ENCODE measurements at regions not wholly inside any gene's neighbourhood (a gene's known extent, or its start where the extent isn't known, plus 50 kb on each side); places are given as distances from the start of the nearest gene placed in this dataset.

DNA sequence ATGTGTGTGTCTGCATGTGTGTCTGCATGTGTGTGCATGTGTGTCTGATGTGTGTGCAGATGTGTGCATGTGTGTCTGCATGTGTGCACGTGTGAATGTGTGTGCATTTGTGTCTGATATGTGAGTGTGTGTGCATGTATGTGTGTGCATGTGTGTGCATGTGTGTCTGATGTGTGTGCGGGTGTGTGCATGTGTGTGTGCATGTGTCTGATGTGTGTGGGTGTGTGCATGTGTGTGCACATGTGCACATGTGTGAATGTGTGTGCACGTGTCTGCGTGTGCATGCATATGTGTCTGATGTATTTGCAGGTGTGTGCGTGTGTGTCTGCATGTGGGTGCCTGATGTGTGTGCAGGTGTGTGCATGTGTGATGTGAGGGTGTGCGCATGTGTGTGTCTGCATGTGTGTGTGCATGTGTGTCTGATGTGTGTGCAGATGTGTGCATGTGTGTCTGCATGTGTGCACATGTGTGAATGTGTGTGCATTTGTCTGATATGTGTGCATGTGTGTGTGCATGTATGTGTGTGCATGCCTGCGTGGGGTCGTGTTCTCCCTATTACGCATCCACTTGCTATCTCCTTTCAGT lies 470.1 kb upstream of the HS6ST1 start (continued):
- TF ChIP-seq, protein P1, sequence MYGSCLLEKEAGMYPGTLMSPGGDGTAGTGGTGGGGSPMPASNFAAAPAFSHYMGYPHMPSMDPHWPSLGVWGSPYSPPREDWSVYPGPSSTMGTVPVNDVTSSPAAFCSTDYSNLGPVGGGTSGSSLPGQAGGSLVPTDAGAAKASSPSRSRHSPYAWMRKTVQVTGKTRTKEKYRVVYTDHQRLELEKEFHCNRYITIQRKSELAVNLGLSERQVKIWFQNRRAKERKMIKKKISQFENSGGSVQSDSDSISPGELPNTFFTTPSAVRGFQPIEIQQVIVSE (CRISPR knock-in tag; IDR thresholded peaks at IDR 0.05; ENCODE audit: borderline replicate concordance) = no peak
- TF ChIP-seq GABPB1 (CRISPR knock-in tag; IDR thresholded peaks at IDR 0.05) (no peak), CREB1 (CRISPR knock-in tag; IDR thresholded peaks at IDR 0.05) (no peak), SP1 (CRISPR knock-in tag; conservative IDR thresholded peaks at IDR 0.05) (no peak), ZNF671 (CRISPR knock-in tag; IDR thresholded peaks at IDR 0.05) (no peak)
- TF ChIP-seq, protein P2, sequence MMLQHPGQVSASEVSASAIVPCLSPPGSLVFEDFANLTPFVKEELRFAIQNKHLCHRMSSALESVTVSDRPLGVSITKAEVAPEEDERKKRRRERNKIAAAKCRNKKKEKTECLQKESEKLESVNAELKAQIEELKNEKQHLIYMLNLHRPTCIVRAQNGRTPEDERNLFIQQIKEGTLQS (CRISPR knock-in tag; conservative IDR thresholded peaks at IDR 0.05) = no peak
- TF ChIP-seq, protein P3, sequence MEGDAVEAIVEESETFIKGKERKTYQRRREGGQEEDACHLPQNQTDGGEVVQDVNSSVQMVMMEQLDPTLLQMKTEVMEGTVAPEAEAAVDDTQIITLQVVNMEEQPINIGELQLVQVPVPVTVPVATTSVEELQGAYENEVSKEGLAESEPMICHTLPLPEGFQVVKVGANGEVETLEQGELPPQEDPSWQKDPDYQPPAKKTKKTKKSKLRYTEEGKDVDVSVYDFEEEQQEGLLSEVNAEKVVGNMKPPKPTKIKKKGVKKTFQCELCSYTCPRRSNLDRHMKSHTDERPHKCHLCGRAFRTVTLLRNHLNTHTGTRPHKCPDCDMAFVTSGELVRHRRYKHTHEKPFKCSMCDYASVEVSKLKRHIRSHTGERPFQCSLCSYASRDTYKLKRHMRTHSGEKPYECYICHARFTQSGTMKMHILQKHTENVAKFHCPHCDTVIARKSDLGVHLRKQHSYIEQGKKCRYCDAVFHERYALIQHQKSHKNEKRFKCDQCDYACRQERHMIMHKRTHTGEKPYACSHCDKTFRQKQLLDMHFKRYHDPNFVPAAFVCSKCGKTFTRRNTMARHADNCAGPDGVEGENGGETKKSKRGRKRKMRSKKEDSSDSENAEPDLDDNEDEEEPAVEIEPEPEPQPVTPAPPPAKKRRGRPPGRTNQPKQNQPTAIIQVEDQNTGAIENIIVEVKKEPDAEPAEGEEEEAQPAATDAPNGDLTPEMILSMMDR (IDR thresholded peaks at IDR 0.05) = no peak
- TF ChIP-seq, protein P4, sequence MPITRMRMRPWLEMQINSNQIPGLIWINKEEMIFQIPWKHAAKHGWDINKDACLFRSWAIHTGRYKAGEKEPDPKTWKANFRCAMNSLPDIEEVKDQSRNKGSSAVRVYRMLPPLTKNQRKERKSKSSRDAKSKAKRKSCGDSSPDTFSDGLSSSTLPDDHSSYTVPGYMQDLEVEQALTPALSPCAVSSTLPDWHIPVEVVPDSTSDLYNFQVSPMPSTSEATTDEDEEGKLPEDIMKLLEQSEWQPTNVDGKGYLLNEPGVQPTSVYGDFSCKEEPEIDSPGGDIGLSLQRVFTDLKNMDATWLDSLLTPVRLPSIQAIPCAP (CRISPR knock-in tag; IDR thresholded peaks at IDR 0.05) = no peak

DNA sequence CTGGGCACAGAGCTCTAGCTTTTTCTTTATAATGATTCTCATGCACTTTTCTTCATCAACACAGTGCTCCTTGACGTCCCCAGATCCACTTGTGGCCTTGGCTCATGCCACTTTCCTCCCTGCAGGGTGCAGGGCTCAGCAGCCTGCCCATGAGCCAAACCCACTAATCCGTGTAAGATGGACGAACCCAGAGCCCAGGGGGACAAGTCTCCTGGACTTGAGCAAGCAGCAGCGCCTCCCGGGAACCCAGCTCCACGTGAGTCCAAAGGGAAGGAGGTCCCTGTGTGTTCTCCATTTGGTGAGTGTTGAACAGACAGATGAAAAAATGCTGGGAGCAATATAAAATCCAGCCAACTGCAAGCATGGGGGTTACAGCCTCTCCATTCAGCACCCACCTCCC lies 470.6 kb upstream of the HS6ST1 start:
- ChIA-PET POLR2A (no interaction called here), CTCF (no interaction called here)
- no peak for DNase-seq (ENCODE audit: low spot score)
- no peak for ATAC-seq
- TF ChIP-seq, protein P5, sequence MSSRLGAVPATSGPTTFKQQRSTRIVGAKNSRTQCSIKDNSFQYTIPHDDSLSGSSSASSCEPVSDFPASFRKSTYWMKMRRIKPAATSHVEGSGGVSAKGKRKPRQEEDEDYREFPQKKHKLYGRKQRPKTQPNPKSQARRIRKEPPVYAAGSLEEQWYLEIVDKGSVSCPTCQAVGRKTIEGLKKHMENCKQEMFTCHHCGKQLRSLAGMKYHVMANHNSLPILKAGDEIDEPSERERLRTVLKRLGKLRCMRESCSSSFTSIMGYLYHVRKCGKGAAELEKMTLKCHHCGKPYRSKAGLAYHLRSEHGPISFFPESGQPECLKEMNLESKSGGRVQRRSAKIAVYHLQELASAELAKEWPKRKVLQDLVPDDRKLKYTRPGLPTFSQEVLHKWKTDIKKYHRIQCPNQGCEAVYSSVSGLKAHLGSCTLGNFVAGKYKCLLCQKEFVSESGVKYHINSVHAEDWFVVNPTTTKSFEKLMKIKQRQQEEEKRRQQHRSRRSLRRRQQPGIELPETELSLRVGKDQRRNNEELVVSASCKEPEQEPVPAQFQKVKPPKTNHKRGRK (CRISPR knock-in tag; IDR thresholded peaks at IDR 0.05; ENCODE audit: borderline replicate concordance) = no peak
- no peak for TF ChIP-seq HMGA2 (CRISPR knock-in tag; IDR thresholded peaks at IDR 0.05)
- no peak for TF ChIP-seq CBFB (CRISPR knock-in tag; IDR thresholded peaks at IDR 0.05; ENCODE audit: low read depth)
- TF ChIP-seq, protein P6, sequence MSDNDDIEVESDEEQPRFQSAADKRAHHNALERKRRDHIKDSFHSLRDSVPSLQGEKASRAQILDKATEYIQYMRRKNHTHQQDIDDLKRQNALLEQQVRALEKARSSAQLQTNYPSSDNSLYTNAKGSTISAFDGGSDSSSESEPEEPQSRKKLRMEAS (CRISPR knock-in tag; IDR thresholded peaks at IDR 0.05) = no peak
- TF ChIP-seq ZNF317 (CRISPR knock-in tag; IDR thresholded peaks at IDR 0.05; ENCODE audit: borderline replicate concordance, low read depth) = no peak
- TF ChIP-seq, protein P7, sequence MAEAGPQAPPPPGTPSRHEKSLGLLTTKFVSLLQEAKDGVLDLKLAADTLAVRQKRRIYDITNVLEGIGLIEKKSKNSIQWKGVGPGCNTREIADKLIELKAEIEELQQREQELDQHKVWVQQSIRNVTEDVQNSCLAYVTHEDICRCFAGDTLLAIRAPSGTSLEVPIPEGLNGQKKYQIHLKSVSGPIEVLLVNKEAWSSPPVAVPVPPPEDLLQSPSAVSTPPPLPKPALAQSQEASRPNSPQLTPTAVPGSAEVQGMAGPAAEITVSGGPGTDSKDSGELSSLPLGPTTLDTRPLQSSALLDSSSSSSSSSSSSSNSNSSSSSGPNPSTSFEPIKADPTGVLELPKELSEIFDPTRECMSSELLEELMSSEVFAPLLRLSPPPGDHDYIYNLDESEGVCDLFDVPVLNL (CRISPR knock-in tag; IDR thresholded peaks at IDR 0.05; ENCODE audit: borderline replicate concordance, low read depth) = no peak
- TF ChIP-seq ZNF138 (CRISPR knock-in tag; conservative IDR thresholded peaks at IDR 0.05) = no peak
- no peak for TF ChIP-seq FOXJ3 (CRISPR knock-in tag; IDR thresholded peaks at IDR 0.05; ENCODE audit: borderline replicate concordance)
- TF ChIP-seq, protein P8, sequence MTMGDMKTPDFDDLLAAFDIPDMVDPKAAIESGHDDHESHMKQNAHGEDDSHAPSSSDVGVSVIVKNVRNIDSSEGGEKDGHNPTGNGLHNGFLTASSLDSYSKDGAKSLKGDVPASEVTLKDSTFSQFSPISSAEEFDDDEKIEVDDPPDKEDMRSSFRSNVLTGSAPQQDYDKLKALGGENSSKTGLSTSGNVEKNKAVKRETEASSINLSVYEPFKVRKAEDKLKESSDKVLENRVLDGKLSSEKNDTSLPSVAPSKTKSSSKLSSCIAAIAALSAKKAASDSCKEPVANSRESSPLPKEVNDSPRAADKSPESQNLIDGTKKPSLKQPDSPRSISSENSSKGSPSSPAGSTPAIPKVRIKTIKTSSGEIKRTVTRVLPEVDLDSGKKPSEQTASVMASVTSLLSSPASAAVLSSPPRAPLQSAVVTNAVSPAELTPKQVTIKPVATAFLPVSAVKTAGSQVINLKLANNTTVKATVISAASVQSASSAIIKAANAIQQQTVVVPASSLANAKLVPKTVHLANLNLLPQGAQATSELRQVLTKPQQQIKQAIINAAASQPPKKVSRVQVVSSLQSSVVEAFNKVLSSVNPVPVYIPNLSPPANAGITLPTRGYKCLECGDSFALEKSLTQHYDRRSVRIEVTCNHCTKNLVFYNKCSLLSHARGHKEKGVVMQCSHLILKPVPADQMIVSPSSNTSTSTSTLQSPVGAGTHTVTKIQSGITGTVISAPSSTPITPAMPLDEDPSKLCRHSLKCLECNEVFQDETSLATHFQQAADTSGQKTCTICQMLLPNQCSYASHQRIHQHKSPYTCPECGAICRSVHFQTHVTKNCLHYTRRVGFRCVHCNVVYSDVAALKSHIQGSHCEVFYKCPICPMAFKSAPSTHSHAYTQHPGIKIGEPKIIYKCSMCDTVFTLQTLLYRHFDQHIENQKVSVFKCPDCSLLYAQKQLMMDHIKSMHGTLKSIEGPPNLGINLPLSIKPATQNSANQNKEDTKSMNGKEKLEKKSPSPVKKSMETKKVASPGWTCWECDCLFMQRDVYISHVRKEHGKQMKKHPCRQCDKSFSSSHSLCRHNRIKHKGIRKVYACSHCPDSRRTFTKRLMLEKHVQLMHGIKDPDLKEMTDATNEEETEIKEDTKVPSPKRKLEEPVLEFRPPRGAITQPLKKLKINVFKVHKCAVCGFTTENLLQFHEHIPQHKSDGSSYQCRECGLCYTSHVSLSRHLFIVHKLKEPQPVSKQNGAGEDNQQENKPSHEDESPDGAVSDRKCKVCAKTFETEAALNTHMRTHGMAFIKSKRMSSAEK (CRISPR knock-in tag; IDR thresholded peaks at IDR 0.05; ENCODE audit: borderline replicate concordance) = no peak
- TF ChIP-seq TP53 (CRISPR knock-in tag; IDR thresholded peaks at IDR 0.05) = no peak
- no peaks in the 10 kb centered on the region for H3K27me3 Mint-ChIP-seq (ENCODE audit: low read depth)
- no peaks in the 10 kb centered on the region; the same call in 1 of the 2 replicates for H3K36me3 Mint-ChIP-seq
- H3K9me3 Mint-ChIP-seq = peaks cover 12% of the 10 kb centered on the region
- H3K4me1 Mint-ChIP-seq = peaks cover 18% of the 10 kb centered on the region
- no peak overlapping the region for H3K27ac Mint-ChIP-seq
- no peak overlapping the region for H3K4me3 Mint-ChIP-seq
